ENCODE measurements at regions not wholly inside any gene's neighbourhood (a gene's known extent, or its start where the extent isn't known, plus 50 kb on each side); places are given as distances from the start of the nearest gene placed in this dataset.

DNA sequence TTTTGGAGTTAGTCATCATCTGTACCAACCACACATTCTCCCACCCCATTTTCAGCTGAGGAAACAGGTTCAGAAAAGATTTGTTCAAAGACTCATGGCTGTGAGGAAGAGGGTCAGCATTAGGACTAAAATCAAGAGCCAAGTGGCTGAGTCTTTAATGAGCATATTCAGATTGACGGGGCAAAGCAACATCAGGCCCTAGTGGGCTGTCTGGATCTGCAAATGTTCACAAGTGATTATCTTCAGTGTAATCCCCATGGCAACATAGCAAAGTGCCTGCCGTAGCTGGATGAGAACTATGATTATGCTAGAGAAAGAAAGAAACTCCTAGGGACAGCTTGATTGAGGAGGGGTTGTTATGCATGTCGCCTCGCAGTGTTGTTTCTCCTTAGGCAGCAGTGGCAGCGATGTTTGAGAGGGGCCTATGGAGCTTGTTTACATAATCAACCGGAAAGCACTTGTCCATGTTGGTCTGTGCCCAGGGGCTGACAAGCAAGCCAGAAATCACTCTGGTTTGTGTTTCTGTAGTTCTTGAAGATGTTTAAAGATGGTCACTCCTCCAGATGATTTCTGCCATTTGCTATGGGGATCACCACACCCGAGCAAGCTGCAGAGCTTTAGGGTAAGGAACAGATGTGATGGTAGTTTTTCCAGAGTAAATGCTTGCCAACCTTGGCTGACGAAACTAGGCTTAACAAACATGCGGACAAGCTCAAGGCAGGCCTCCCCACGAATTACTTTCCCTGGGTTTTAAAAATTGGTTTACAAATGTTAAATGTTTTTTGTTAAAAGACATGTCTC is 124.3 kb upstream of the MLIP start:
- Histone ChIP-seq H2BK120ac (replicated peaks; ENCODE audit: low read depth, low read length) (no peak overlapping the region), H3K36me3 (ENCODE audit: control insufficient read depth in 2 of 4, insufficient read depth in 4 of 4, low read length in 3 of 4) (no peaks in the 10 kb centered on the region), H2BK20ac (ENCODE audit: low read length) (no peak overlapping the region), H3K9me3 (ENCODE audit: insufficient read depth in 2 of 2, low read depth in 1 of 2, low read length in 1 of 2) (no peaks in the 10 kb centered on the region), H4K5ac (ENCODE audit: insufficient read length, low read depth, low read length) (no peak overlapping the region), H3K14ac (ENCODE audit: insufficient read length) (no peak overlapping the region), H3K79me1 (ENCODE audit: low read depth, low read length) (no peaks in the 10 kb centered on the region), H2BK5ac (ENCODE audit: low read depth, low read length) (no peak overlapping the region), H3K23ac (ENCODE audit: insufficient read length) (no peak overlapping the region), H3K4me2 (ENCODE audit: insufficient read depth in 1 of 2, low read depth in 2 of 2, low read length in 2 of 2) (no peak overlapping the region), H2BK12ac (ENCODE audit: low read depth, low read length) (no peak overlapping the region), H3K23me2 (ENCODE audit: low read depth, low read length) (no peaks in the 10 kb centered on the region), H3K27ac (ENCODE audit: low read depth, low read length) (no peak overlapping the region), H3K4me3 (ENCODE audit: extremely low read depth in 1 of 4, insufficient read depth in 2 of 4, low read depth in 3 of 4, low read length in 4 of 4) (no peak overlapping the region), H4K91ac (replicated peaks; ENCODE audit: insufficient read length, low read length) (no peak overlapping the region), H2BK15ac (ENCODE audit: low read length) (no peak overlapping the region), H3K18ac (ENCODE audit: extremely low read depth, low read length) (no peak overlapping the region), H3K9ac (replicated peaks in 1 of 4; ENCODE audit: extremely low read depth in 1 of 4, low read depth in 3 of 4, low read length in 3 of 4) (no peak overlapping the region), H2AFZ (ENCODE audit: low read length) (0 out of 2 replicates have a peak overlapping the region, but pooled peaks have one; percentile 6), H3K4ac (replicated peaks; ENCODE audit: insufficient read length, low read depth, low read length) (no peak overlapping the region), H3K79me2 (ENCODE audit: control insufficient read depth in 1 of 2, insufficient read depth in 2 of 2, low read length in 2 of 2) (no peaks in the 10 kb centered on the region), H2AK5ac (ENCODE audit: low read depth, low read length) (no peak overlapping the region), H4K8ac (ENCODE audit: extremely low read depth, insufficient read depth, low read length) (no peak overlapping the region), H4K20me1 (replicated peaks in 1 of 2; ENCODE audit: control insufficient read depth in 1 of 2, insufficient read depth in 2 of 2, low read length in 2 of 2) (no peaks in the 10 kb centered on the region), H3K4me1 (replicated peaks in 1 of 4; ENCODE audit: control insufficient read depth in 3 of 4, insufficient read depth in 4 of 4, low read length in 3 of 4) (peaks cover 0 to 7% (median under 1%) of the 10 kb centered on the region in 4 experiments; a peak in 3 of 7 replicates), H3K27me3 (replicated peaks in 1 of 4; ENCODE audit: control insufficient read depth in 3 of 4, extremely low read depth in 1 of 4, insufficient read depth in 3 of 4, low read length in 3 of 4) (no peaks in the 10 kb centered on the region), H3K56ac (replicated peaks; ENCODE audit: insufficient read length, low read depth, low read length) (no peak overlapping the region)
- CTCF ChIA-PET (ENCODE audit: partially characterized antibody), result interaction anchor here (0.6 to 5.7 kb wide), 57 partner anchors 9 to 1252 kb away, joined by 3 to 100 read pairs (median 4); no protein-coding TSS in a partner anchor
- WGBS, 2 experiments (ENCODE audit: extremely low coverage in 1 of 2, insufficient coverage in 1 of 2, insufficient read length in 1 of 2, insufficient replicate concordance in 2 of 2, low coverage in 1 of 2, low lambda C conversion rate in 2 of 2, missing lambda C conversion rate in 1 of 2), result 80% methylated on average over 10 of the region's 10 CpGs; no CpG with 5 or more reads in 1 of the 2 experiments
- POLR2A ChIA-PET (ENCODE audit: partially characterized antibody), result interaction anchor here (1.4 kb wide), 1 partner anchor 27 kb away, joined by 3 read pairs; no protein-coding TSS in a partner anchor
- FAIRE-seq (no peak), DNase-seq (ENCODE audit: low read depth in 1 of 2, low spot score in 2 of 2) (no peak)
- no peak for TF ChIP-seq GABPA (IDR thresholded peaks at IDR 0.05; ENCODE audit: borderline replicate concordance, insufficient read depth, low read length)
- no peak for TF ChIP-seq RNF2 (IDR thresholded peaks at IDR 0.05; ENCODE audit: borderline replicate concordance, low read depth, low read length, missing control alignments, poor library complexity, severe bottlenecking)
- no peak for TF ChIP-seq ASH2L (IDR thresholded peaks at IDR 0.05; ENCODE audit: low read length)
- TF ChIP-seq CTCF (IDR thresholded peaks at IDR 0.05; ENCODE audit: control extremely low read depth in 1 of 3, insufficient read depth in 1 of 3, low read depth in 1 of 3, low read length in 3 of 3), result no peak
- TF ChIP-seq KDM1A (IDR thresholded peaks at IDR 0.05; ENCODE audit: borderline replicate concordance, low read length), result no peak
- TF ChIP-seq POLR2AphosphoS5 (IDR thresholded peaks at IDR 0.05; ENCODE audit: low read depth, low read length), result no peak
- TF ChIP-seq RAD21 (IDR thresholded peaks at IDR 0.05 in 1 of 2, conservative IDR thresholded peaks at IDR 0.05 in 1 of 2; ENCODE audit: low read depth in 2 of 2, low read length in 2 of 2), result no peak
- no peak for TF ChIP-seq SAP30 (IDR thresholded peaks at IDR 0.05; ENCODE audit: insufficient read depth, insufficient replicate concordance, low read length)
- no peak for TF ChIP-seq SP1 (IDR thresholded peaks at IDR 0.05; ENCODE audit: low read depth, low read length)

Data from H1 (cell line).